Naive thymus-derived CD8-positive, alpha-beta T cell (primary cell): ENCODE measurements at regions not wholly inside any gene's neighbourhood (a gene's known extent, or its start where the extent isn't known, plus 50 kb on each side); places are given as distances from the start of the nearest gene placed in this dataset.
"Not testable (repeated sequence)": the region's sequence is repeated elsewhere in the genome, so short reads cannot be mapped to it uniquely, and the experiment has no call there.

ENCODE experiments used
- ATAC-seq, 2 donors: fragments of 150-1000 bp; cut with Tn5 transposase in 1 of 2; sonication (Bioruptor Pico), chemical (Tn5 transposase) in 1 of 2; 1 replicate in 1 of 2; 2 replicates in 1 of 2; pipeline ENCODE4 v1.10.0; 2021; ENCODE audit warnings: mild to moderate bottlenecking in 2 of 2, moderate library complexity in 2 of 2
- POLR2A ChIA-PET: fragments of 350-600 bp; sonication (Branson Sonifier 250); formaldehyde crosslinking; loops from one replicate; lab custom pipeline; 2021; ENCODE audit warnings: antibody characterized with exemption; lab: Charles Lee
- DNase-seq, 10 donors: peaks; one replicate each; pipeline versions ENCODE4 v3.0.0 to v3.0.0-alpha.2; 2020 to 2022
- H3K27ac Mint-ChIP-seq, 10 donors: one replicate each; pipeline ENCODE4 v1.8.0; 2020 to 2022; ENCODE audit warnings: mild to moderate bottlenecking in 10 of 10, mixed read lengths in 10 of 10, moderate library complexity in 4 of 10, inconsistent platforms in 1 of 10
- H3K27me3 Mint-ChIP-seq, 5 donors: one replicate each; pipeline ENCODE4 v1.8.0; 2021 to 2022; ENCODE audit warnings: mixed read lengths in 5 of 5
- H3K36me3 Mint-ChIP-seq, 3 donors: one replicate each; pipeline ENCODE4 v1.8.0; 2020 to 2022; ENCODE audit warnings: mixed read lengths in 3 of 3, mild to moderate bottlenecking in 2 of 3, inconsistent platforms in 1 of 3
- H3K4me1 Mint-ChIP-seq, 4 donors: one replicate each; pipeline ENCODE4 v1.8.0; 2021 to 2022; ENCODE audit warnings: mixed read lengths in 4 of 4
- H3K4me3 Mint-ChIP-seq, 10 donors: one replicate each; pipeline ENCODE4 v1.8.0; 2020 to 2022; ENCODE audit warnings: mild to moderate bottlenecking in 10 of 10, mixed read lengths in 10 of 10, moderate library complexity in 6 of 10, inconsistent platforms in 1 of 10
- H3K9me3 Mint-ChIP-seq, 9 donors: one replicate each; pipeline ENCODE4 v1.8.0; 2020 to 2022; ENCODE audit warnings: mixed read lengths in 9 of 9, mild to moderate bottlenecking in 3 of 9, inconsistent platforms in 1 of 9, moderate library complexity in 1 of 9

DNA sequence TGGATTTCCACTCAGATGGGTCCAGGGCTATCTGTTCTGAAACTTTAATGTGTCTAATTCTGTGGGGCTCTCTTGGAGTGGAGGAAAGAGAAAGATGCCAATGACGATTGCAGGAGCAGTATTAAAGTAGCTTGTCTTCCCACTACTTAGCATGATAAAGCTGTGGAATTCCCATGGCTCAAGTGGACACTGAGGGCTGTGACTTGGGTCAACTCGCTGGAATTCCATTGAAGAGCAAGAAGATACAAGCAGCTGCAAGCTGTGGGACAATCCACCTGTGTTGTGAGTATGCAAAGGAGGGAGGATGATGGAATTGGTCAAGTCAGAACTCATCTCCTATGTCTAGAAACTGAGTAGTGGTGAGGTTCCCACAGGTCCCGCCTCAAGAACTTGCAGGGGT lies 154.2 kb upstream of the MINDY3 start:
- ATAC-seq: no peak
- peaks cover 0 to 15% (median 7%) of the 10 kb centered on the region in 9 donors for H3K9me3 Mint-ChIP-seq
- DNase-seq: no peak
- H3K4me3 Mint-ChIP-seq: no peak overlapping the region
- no peak overlapping the region for H3K27ac Mint-ChIP-seq
- no peaks in the 10 kb centered on the region for H3K36me3 Mint-ChIP-seq
- H3K4me1 Mint-ChIP-seq: no peaks in the 10 kb centered on the region
- peaks cover 0 to 8% (median 5%) of the 10 kb centered on the region in 5 donors for H3K27me3 Mint-ChIP-seq
- POLR2A ChIA-PET: no interaction called here

DNA sequence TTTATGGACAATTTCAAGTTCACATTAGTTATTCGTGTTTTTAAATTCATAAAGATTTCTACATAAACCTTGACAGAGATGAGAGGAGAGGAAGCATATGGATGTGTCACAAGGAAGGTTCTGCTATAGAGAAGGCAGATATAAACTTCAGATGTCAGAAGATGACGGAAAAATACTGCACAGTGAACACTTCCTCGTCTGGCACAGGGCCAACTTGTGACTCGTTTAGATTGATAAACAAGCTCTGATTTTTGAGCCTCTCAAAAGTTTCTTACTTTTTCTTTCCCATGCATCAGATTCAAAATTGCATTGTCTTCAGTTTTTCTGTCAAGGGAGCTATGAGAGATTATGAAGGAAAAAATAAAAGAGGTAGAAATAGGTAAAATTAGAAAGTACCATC lies 156.4 kb upstream of the MINDY3 start:
- DNase-seq (no peak), ATAC-seq (no peak)
- H3K4me1 Mint-ChIP-seq: no peaks in the 10 kb centered on the region
- peaks cover 0 to 5% (median 0%) of the 10 kb centered on the region in 3 donors for H3K36me3 Mint-ChIP-seq
- POLR2A ChIA-PET: no interaction called here
- H3K4me3 Mint-ChIP-seq: no peak overlapping the region
- H3K27me3 Mint-ChIP-seq: peaks cover 0 to 9% (median 1%) of the 10 kb centered on the region in 5 donors
- no peak overlapping the region for H3K27ac Mint-ChIP-seq
- peaks cover 0 to 16% (median 10%) of the 10 kb centered on the region in 9 donors for H3K9me3 Mint-ChIP-seq

DNA sequence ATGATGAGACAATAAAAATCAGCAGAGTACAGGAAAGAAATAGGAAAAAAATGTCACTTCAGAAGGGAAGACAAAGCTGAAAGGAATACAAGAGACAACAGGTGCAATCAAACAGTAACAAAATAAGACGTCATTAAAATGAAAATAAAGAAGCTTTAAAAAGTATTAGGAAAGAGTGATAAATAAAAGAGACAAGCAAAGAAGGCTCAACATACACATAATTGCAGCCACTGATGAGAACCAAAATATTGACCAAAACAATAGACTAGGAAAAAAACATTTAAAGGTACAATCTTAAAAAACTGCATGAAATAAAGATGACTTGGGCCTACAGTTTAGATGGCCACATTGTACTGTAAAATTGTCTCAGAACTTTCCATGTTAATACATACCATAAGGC lies 160.5 kb upstream of the MINDY3 start:
- Mint-ChIP-seq H3K27me3 (peaks cover 0 to 4% (median 0%) of the 10 kb centered on the region in 5 donors), H3K9me3 (peaks cover 0 to 16% (median 7%) of the 10 kb centered on the region in 9 donors), H3K36me3 (peaks cover 0 to 5% (median 0%) of the 10 kb centered on the region in 3 donors), H3K4me3 (no peak overlapping the region), H3K27ac (no peak overlapping the region), H3K4me1 (no peaks in the 10 kb centered on the region)
- ATAC-seq (no peak), DNase-seq (no peak)
- POLR2A ChIA-PET: no interaction called here

DNA sequence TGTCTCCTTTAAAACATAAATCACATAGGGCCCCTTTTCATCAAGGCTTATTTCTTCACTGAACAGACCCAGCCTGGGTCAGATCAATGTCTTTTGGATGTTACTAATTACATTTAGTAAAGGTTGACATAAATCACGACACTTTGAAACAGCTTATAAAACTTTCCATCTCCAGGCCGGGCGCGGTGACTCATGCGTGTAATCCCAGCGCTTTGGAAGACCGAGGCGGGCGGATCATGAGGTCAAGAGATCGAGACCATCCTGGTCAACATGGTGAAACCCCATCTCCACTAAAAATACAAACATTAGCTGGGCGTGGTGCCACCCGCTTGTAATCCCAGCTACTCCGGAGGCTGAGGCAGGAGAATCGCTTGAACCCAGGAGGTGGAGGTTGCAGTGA lies 166.5 kb upstream of the MINDY3 start:
- ATAC-seq, DNase-seq, H3K9me3 Mint-ChIP-seq, POLR2A ChIA-PET, H3K4me1 Mint-ChIP-seq, H3K27ac Mint-ChIP-seq, H3K36me3 Mint-ChIP-seq, H3K4me3 Mint-ChIP-seq: not testable (repeated sequence)
- peaks cover 0 to 19% (median 0%) of the 10 kb centered on the region in 5 donors for H3K27me3 Mint-ChIP-seq

DNA sequence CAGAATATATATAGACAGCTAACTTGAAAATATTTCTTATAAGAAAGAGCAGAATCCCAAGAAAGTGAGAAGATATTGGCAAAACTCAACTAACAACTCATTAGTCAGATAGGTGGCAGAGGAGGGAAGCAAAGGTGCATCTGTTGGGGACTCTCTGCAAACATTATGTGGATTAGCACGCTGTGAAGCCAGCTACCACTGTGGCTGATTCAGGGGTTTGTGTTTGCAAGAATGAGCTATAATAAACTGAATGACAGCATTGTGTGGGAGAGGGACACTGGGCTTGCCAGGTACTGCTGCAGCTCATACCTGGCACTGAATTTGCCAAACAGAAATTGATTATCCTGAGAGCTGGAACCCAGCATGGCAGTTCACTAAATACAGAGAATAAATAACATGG lies 170.3 kb upstream of the MINDY3 start:
- peaks cover 4 to 26% (median 13%) of the 10 kb centered on the region in 9 donors for H3K9me3 Mint-ChIP-seq
- DNase-seq (no peak), ATAC-seq (no peak)
- no peak overlapping the region for H3K4me3 Mint-ChIP-seq
- peaks cover 0 to 19% (median 0%) of the 10 kb centered on the region in 5 donors for H3K27me3 Mint-ChIP-seq
- no peak overlapping the region for H3K27ac Mint-ChIP-seq
- H3K36me3 Mint-ChIP-seq: no peaks in the 10 kb centered on the region
- POLR2A ChIA-PET: no interaction called here
- no peaks in the 10 kb centered on the region for H3K4me1 Mint-ChIP-seq

DNA sequence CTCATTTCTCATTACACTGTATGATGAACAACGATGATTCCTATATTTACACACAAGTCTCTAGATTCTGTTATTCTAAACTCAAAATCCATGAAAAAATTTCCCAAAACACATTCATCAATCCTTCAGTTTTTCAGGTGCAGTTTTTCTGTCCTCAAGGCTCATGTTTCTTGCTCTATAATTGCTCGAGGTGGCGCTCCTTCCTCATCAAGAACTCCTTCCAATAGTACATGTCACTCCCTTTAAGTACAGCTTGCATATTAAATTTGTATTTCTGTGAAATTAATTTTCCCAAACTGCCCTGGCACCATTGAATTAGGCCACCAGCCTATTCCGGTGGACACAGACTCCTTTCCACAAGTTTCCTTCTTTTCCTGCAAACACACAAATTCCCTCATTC lies 188.7 kb upstream of the MINDY3 start:
- Mint-ChIP-seq H3K27ac (no peak overlapping the region), H3K4me1 (no peaks in the 10 kb centered on the region), H3K27me3 (peaks cover 0 to 7% (median 1%) of the 10 kb centered on the region in 5 donors), H3K9me3 (peaks cover 0 to 20% (median 0%) of the 10 kb centered on the region in 9 donors), H3K4me3 (no peak overlapping the region), H3K36me3 (no peaks in the 10 kb centered on the region)
- POLR2A ChIA-PET: no interaction called here
- ATAC-seq (no peak), DNase-seq (no peak)

DNA sequence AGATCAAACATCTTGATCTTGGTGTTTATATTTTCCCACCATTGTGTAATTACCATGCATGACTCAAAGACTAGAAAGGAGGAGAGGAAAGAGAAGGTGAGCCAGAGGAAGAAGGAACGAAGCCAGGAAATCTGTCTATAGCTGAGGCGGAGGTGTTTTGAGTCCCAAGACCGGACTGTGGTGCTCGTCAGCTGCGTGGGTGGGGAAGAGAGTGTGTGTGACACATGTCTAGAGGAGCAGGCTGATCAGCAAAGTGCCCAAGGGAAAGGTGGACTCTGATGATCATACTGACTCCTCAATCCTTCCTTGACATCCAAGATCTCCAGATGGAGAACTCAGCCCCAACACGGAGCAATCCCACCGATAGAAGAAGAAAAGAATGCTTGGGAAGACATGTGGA lies 189.5 kb upstream of the MINDY3 start:
- DNase-seq (no peak), ATAC-seq (no peak)
- POLR2A ChIA-PET: no interaction called here
- Mint-ChIP-seq H3K27me3 (peaks cover 0 to 7% (median 3%) of the 10 kb centered on the region in 5 donors), H3K36me3 (no peaks in the 10 kb centered on the region), H3K4me3 (no peak overlapping the region), H3K27ac (no peak overlapping the region), H3K9me3 (peaks cover 0 to 20% (median 0%) of the 10 kb centered on the region in 9 donors), H3K4me1 (no peaks in the 10 kb centered on the region)

DNA sequence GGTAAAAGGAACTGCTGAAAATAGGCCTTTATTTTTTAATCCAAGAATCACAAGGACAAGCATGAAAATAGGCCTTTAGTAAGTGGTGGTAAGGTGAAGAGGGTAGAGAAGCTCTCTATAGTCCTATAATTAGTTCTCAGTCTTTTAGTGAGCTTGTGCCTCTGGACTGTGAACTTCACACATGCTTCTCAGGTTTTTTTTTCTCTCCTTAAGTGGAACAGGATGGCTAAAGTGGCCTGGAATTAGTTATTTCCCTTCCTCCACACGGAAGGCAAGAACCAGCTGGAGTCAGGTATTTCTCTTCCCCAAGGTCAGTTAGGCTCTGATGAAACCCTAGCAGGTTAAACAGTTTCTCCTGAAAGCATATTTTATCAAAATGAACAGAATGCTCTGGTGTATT lies 203.0 kb upstream of the MINDY3 start:
- H3K9me3 Mint-ChIP-seq: peaks cover 0 to 12% (median 4%) of the 10 kb centered on the region in 9 donors
- POLR2A ChIA-PET: no interaction called here
- no peaks in the 10 kb centered on the region for H3K4me1 Mint-ChIP-seq
- ATAC-seq: no peak
- H3K36me3 Mint-ChIP-seq: no peaks in the 10 kb centered on the region
- no peaks in the 10 kb centered on the region for H3K27me3 Mint-ChIP-seq
- H3K4me3 Mint-ChIP-seq: no peak overlapping the region
- no peak overlapping the region for H3K27ac Mint-ChIP-seq
- DNase-seq: no peak

DNA sequence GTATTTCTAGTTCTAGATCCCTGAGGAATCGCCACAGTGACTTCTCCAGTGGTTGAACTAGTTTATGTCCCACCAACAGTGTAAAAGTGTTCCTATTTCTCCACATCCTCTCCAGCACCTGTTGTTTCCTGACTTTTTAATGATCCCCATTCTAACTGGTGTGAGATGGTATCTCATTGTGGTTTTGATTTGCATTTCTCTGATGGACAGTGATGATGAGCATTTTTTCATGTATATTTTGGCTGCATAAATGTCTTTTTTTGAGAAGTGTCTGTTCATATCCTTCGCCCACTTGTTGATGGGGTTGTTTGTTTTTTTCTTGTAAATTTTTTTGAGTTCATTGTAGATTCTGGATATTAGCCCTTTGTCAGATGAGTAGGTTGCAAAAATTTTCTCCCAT lies 223.2 kb upstream of the MINDY3 start:
- H3K27ac Mint-ChIP-seq, H3K4me3 Mint-ChIP-seq, ATAC-seq, POLR2A ChIA-PET, DNase-seq, H3K27me3 Mint-ChIP-seq, H3K4me1 Mint-ChIP-seq, H3K36me3 Mint-ChIP-seq: not testable (repeated sequence)
- H3K9me3 Mint-ChIP-seq: peaks cover 0 to 20% (median 12%) of the 10 kb centered on the region in 9 donors

DNA sequence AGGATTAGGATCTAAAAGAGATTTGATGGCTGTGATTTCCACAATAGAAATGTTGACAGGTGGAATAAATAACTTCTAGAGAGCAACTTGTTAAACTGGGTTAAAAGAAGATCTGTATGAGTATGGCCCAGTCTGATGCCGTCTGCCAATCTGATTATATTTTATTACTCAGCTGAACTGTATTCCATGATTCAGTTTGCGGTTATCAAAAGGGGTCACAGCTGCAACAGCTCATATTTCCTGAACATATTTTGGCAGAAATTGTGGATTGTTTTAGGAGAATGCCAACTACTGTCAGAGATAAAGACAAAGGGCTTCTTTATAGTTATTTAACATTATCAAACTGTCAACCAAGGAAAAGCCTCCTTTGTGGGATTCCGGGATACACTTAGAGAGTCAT lies 244.8 kb upstream of the MINDY3 start:
- POLR2A ChIA-PET: no interaction called here
- Mint-ChIP-seq H3K27ac (no peak overlapping the region), H3K9me3 (peaks cover 0 to 9% (median 0%) of the 10 kb centered on the region in 9 donors), H3K4me1 (no peaks in the 10 kb centered on the region), H3K27me3 (peaks cover 0 to 7% (median 0%) of the 10 kb centered on the region in 5 donors), H3K4me3 (no peak overlapping the region), H3K36me3 (no peaks in the 10 kb centered on the region)
- no peak for ATAC-seq
- DNase-seq: no peak

DNA sequence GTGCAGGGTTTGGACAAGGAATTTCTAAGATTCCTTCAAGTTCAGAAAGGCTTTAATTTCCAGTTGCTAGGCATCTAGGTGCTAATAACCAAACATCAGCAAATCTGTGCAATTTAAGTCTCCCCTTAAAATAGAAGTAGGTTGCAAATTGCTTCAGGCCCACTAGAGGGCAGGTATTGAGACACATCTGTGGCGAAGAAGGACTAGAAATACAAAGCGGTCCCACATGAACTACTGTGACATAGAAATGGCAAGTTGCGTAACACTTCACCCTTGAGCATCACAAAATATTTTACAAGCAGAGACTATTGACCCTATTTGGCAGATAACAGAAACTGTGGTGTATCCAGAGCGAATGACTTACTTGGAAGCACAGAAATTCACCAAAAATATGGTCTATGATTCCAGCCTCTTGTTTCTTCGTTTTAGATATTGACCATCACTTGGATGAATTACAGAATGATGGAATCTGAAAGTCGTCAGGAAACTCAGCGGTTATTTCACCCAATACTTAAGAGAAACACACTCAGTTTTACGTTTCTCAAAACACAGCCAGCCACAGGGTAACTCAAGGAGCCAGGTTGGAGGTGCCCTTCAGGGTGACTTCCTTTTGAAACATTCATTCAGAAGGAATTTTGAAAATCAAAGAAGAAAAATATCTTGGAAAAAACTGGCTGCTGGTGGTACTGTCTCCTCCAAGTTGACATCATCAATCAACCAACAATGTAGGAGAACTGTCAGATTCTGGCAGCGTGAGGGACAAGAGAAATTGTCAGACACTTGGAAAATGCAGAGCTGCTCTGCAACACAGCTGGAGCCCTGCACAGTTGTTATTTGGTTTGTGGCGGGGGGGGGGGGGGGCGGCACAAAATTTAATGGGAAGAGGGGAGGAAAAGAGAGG lies 256.3 kb upstream of the MINDY3 start:
- Mint-ChIP-seq H3K4me1 (no peaks in the 10 kb centered on the region), H3K4me3 (no peak overlapping the region), H3K27me3 (no peaks in the 10 kb centered on the region), H3K9me3 (peaks cover 0 to 7% (median 0%) of the 10 kb centered on the region in 9 donors), H3K36me3 (no peaks in the 10 kb centered on the region), H3K27ac (no peak overlapping the region)
- POLR2A ChIA-PET: no interaction called here
- no peak for DNase-seq
- no peak for ATAC-seq

DNA sequence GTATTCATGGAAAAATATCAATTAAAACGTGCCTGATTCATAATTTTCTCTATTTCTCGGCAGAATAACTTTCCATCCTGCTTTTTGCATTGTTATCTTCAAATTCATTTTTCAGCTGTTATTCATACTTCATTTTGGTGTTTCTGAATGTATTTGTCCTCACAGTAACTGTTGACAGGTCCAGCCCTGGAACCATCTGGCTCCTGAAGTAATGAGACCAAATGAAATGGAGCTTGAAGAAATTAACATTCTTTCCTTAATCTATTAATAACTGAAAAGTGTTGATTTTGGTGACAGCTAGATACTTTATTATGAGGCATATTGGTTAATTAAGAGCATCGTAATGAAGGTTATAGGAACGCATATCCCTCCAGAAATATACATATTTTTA lies 257.0 kb upstream of the MINDY3 start:
- no peak overlapping the region for H3K4me3 Mint-ChIP-seq
- peaks cover 0 to 7% (median 0%) of the 10 kb centered on the region in 9 donors for H3K9me3 Mint-ChIP-seq
- DNase-seq (no peak), ATAC-seq (no peak)
- no peak overlapping the region for H3K27ac Mint-ChIP-seq
- POLR2A ChIA-PET: no interaction called here
- H3K36me3 Mint-ChIP-seq: no peaks in the 10 kb centered on the region
- H3K27me3 Mint-ChIP-seq: no peaks in the 10 kb centered on the region
- no peaks in the 10 kb centered on the region for H3K4me1 Mint-ChIP-seq

DNA sequence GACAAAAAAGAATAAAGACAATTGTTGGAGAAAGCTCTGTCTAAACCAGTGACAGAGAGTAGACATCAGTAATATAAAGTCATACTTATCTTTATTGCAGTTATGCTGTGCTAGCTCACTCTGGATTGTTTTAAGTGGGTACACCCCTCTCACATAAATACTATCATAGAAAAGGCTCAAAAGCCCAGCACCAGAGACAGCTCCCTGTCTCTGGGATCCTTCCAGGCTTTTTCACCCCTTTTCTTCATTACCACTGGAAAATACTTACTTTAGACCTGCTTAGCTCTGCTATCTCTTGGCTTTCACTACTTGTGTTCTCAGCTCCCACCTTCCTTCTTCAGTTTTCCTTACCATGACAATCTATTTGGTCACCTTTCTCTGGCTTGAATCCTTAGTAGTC lies 259.1 kb upstream of the MINDY3 start:
- H3K9me3 Mint-ChIP-seq: peaks cover 0 to 7% (median 0%) of the 10 kb centered on the region in 9 donors
- H3K27ac Mint-ChIP-seq: no peak overlapping the region
- H3K36me3 Mint-ChIP-seq: no peaks in the 10 kb centered on the region

More for the DNA sequence above, 259.1 kb upstream of the MINDY3 start:
- no peaks in the 10 kb centered on the region for H3K4me1 Mint-ChIP-seq
- no peak overlapping the region for H3K4me3 Mint-ChIP-seq
- DNase-seq (no peak), ATAC-seq (no peak)
- peaks cover 0 to 3% (median 0%) of the 10 kb centered on the region in 5 donors for H3K27me3 Mint-ChIP-seq
- POLR2A ChIA-PET: interaction anchor here (0.6 kb wide), 1 partner anchor 217 kb away, joined by 3 read pairs; no protein-coding TSS in a partner anchor
